ENCODE measurements at regions not wholly inside any gene's neighbourhood (a gene's known extent, or its start where the extent isn't known, plus 50 kb on each side); places are given as distances from the start of the nearest gene placed in this dataset.

DNA sequence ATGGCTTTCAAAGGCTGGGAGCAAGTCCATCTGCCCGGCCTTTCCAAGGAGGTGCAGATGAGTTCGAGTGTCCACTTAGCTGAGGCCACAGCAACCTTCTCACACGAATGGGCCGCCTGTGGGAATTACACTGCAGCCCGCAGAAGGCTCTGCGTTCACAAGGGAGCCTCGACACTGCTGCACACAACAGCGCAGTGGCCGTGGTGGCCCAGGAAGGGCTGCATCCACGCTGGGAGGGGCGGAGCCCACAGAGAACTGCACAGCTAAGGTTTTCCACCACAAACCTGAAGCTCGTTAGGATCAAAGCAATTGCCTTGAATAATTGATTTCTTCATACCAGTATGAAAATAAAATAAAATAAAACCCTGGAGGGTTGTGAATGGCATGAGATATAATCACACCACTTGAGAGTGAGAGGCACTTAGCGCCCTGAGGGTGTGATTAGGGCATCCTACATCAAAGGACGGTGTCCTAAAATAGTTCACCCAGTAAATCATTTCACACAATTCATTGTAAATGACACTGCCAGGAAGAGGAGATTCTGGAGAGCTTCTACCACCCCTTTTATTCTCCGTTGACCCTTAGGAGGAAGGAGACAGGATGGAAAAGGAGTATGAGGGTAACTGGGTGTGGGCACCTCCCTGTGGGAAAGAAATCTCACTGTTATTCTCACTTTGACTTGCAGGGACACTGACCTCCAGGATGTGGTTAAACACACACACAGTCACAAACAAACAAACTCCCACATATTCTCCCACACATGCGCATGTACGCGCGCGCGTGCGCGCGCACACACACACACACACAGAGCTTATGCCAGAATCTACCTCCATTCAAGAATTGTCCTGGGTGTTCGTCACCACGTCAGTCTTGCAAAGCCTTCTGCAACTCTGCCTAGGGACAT, 256.6 kb upstream of the ID2 start:
- no peaks in the 10 kb centered on the region for H3K27me3 ChIP-seq (replicated peaks; ENCODE audit: insufficient read depth)
- H3K9me3 ChIP-seq = no peaks in the 10 kb centered on the region
- H3K36me3 ChIP-seq = no peaks in the 10 kb centered on the region
- no peak for DNase-seq (ENCODE audit: low spot score)
- no peak overlapping the region for H3K27ac ChIP-seq
- ATAC-seq (ENCODE audit: insufficient number of reproducible peaks, low FRiP score, low read depth) = no peak
- peaks cover 0 to 20% of the 10 kb centered on the region in 2 donors for H3K4me1 ChIP-seq (ENCODE audit: control insufficient read depth in 1 of 2, low read depth in 2 of 2)
- H3K4me3 ChIP-seq = no peak overlapping the region
- TF ChIP-seq, protein P1, sequence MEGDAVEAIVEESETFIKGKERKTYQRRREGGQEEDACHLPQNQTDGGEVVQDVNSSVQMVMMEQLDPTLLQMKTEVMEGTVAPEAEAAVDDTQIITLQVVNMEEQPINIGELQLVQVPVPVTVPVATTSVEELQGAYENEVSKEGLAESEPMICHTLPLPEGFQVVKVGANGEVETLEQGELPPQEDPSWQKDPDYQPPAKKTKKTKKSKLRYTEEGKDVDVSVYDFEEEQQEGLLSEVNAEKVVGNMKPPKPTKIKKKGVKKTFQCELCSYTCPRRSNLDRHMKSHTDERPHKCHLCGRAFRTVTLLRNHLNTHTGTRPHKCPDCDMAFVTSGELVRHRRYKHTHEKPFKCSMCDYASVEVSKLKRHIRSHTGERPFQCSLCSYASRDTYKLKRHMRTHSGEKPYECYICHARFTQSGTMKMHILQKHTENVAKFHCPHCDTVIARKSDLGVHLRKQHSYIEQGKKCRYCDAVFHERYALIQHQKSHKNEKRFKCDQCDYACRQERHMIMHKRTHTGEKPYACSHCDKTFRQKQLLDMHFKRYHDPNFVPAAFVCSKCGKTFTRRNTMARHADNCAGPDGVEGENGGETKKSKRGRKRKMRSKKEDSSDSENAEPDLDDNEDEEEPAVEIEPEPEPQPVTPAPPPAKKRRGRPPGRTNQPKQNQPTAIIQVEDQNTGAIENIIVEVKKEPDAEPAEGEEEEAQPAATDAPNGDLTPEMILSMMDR (IDR thresholded peaks at IDR 0.05) = no peak

DNA sequence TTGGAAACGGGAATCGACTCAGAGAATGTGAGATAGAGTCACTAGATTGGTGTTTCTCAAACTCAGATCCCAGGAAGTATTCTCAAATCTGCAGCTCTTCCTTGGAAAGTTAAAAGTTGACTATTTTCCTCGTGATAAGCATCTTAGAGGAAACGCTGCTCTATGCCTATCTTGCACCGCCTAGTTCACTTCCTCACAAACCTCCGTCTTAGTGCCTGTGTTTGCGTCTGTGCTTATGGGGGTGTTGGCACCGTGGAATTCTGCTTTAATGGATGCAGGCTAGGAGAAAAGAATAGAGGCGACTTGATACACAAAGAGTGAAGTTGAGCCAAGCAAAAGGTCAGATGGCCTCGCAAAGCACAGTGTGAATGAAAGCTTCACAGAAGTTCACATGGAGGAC, 255.3 kb upstream of the ID2 start:
- TF ChIP-seq, protein P1 (IDR thresholded peaks at IDR 0.05) = no peak
- DNase-seq (ENCODE audit: low spot score) (no peak), ATAC-seq (ENCODE audit: insufficient number of reproducible peaks, low FRiP score, low read depth) (no peak)

DNA sequence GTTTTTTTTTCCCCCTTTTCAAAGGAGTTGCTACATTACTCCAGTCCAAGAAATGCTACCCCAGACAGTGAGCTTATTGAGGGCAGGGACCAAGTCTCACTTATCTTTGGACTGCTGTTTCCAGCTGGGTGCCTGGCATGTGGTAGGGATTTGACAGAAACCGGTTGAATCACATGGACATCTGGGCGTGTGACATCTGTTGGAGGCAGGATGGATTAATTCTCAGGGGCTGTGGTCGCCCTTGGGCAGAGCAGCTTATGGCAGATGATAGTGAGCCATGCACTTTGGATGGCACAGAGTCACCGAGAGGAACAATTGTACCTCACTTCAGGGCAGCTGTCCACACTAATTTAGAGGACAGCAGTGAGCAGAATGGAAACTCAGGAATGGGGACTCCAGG, 254.6 kb upstream of the ID2 start:
- ATAC-seq (ENCODE audit: insufficient number of reproducible peaks, low FRiP score, low read depth) = no peak

More for the DNA sequence above, 255.3 kb upstream of the ID2 start:
- Histone ChIP-seq H3K27me3 (replicated peaks; ENCODE audit: insufficient read depth) (no peaks in the 10 kb centered on the region), H3K4me3 (no peak overlapping the region), H3K9me3 (no peaks in the 10 kb centered on the region), H3K4me1 (ENCODE audit: control insufficient read depth in 1 of 2, low read depth in 2 of 2) (peaks cover 0 to 18% of the 10 kb centered on the region in 2 donors), H3K36me3 (no peaks in the 10 kb centered on the region), H3K27ac (no peak overlapping the region)

DNA sequence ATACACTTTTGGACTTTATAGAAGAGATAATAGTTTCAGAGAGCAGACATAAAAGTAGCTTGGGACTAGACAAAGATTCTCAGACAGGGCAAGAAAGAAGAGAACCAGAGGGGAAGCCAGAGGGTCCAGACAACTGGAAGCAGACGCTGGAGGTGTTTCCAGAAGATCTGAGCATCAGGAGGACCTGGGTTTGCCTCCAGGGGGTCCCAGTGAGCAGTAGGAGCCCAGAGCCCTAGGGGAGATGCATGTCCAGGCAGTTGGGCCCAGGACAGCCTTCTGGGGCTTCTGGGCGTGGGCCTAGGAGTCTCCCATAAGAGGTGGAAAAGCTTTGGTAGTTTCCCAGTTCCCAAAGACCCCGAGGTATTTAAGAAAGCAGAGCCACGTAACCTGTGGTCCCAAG, 251.2 kb upstream of the ID2 start:
- no peak overlapping the region for H3K27ac ChIP-seq
- no peaks in the 10 kb centered on the region for H3K36me3 ChIP-seq
- no peaks in the 10 kb centered on the region for H3K9me3 ChIP-seq
- H3K27me3 ChIP-seq (replicated peaks; ENCODE audit: insufficient read depth) = no peaks in the 10 kb centered on the region
- DNase-seq (ENCODE audit: low spot score) (no peak), ATAC-seq (ENCODE audit: insufficient number of reproducible peaks, low FRiP score, low read depth) (no peak)
- TF ChIP-seq, protein P1 (IDR thresholded peaks at IDR 0.05) = no peak
- no peaks in the 10 kb centered on the region for H3K4me1 ChIP-seq (ENCODE audit: control insufficient read depth in 1 of 2, low read depth in 2 of 2)
- H3K4me3 ChIP-seq = no peak overlapping the region

More for the DNA sequence above, 254.6 kb upstream of the ID2 start:
- H3K36me3 ChIP-seq = no peaks in the 10 kb centered on the region
- no peak overlapping the region for H3K4me3 ChIP-seq
- no peaks in the 10 kb centered on the region for H3K27me3 ChIP-seq (replicated peaks; ENCODE audit: insufficient read depth)
- H3K4me1 ChIP-seq (ENCODE audit: control insufficient read depth in 1 of 2, low read depth in 2 of 2) = peaks cover 0 to 11% of the 10 kb centered on the region in 2 donors
- no peaks in the 10 kb centered on the region for H3K9me3 ChIP-seq
- TF ChIP-seq, protein P1 (IDR thresholded peaks at IDR 0.05) = no peak
- no peak overlapping the region for H3K27ac ChIP-seq
- no peak for DNase-seq (ENCODE audit: low spot score)

DNA sequence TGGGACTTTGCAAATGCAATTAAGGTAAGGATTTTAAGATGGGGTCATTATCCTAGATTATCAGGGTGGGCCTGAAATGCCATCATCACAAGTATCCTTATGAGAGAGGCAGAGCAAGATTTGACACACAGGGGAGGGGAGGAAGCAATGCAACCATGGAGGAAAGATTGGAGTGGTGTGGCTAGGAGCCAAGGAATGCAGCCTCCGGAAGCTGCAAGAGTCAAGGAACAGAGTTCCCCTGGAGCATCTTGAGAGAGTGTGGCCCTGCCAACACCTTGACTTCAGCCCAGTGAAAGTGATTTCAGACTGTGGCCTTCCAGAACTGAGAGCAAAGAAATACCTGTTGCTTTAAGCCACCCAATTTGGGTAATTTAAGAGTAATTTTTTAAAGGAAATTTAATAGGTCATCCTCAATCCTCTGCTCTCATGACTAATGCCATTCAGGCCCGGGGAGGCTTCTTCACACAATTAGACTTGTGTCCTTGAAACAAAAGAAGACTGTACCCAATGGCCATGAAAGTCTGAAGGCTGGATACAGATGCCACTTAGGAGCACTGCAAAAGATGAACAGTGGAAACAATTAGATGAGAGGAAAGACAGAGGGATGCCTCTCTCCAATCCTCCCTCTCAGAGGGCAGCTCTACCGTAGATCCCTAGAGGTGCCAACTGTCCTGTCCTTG, 250.3 kb upstream of the ID2 start:
- TF ChIP-seq, protein P1 (IDR thresholded peaks at IDR 0.05) = no peak
- H3K27me3 ChIP-seq (replicated peaks; ENCODE audit: insufficient read depth) = no peaks in the 10 kb centered on the region
- DNase-seq (ENCODE audit: low spot score) (no peak), ATAC-seq (ENCODE audit: insufficient number of reproducible peaks, low FRiP score, low read depth) (no peak)
- H3K9me3 ChIP-seq = no peaks in the 10 kb centered on the region
- H3K36me3 ChIP-seq = no peaks in the 10 kb centered on the region
- no peak overlapping the region for H3K27ac ChIP-seq
- no peaks in the 10 kb centered on the region for H3K4me1 ChIP-seq (ENCODE audit: control insufficient read depth in 1 of 2, low read depth in 2 of 2)
- H3K4me3 ChIP-seq = no peak overlapping the region

Measured in thoracic aorta (tissue), 2 donors.